ENCODE measurements at regions not wholly inside any gene's neighbourhood (a gene's known extent, or its start where the extent isn't known, plus 50 kb on each side); places are given as distances from the start of the nearest gene placed in this dataset.

GRCh38 chr5:98292496-98292895, 481.0 kb upstream of the RGMB start:
- Histone ChIP-seq H3K4me1 (ENCODE audit: control insufficient read depth, insufficient read depth, low read length) (peaks cover 4% of the 10 kb centered on the region; the same call in 1 of the 2 replicates), H3K27ac (ENCODE audit: insufficient read depth, low read length) (no peak overlapping the region), H3K9ac (ENCODE audit: low read depth, low read length) (no peak overlapping the region), H2AK5ac (ENCODE audit: low read depth, low read length) (no peak overlapping the region), H3K4me3 (ENCODE audit: insufficient read depth, low read depth, low read length) (no peak overlapping the region), H3K4me2 (ENCODE audit: low read depth, low read length) (no peak overlapping the region), H2BK15ac (ENCODE audit: low read depth, low read length) (peak overlapping the region; percentile 34; the same call in 1 of the 3 replicates), H2BK5ac (ENCODE audit: low read depth, low read length, poor library complexity, severe bottlenecking) (no peak overlapping the region), H4K8ac (ENCODE audit: low read depth in 2 of 2, low read length in 2 of 2) (peak overlapping the region in 1 of 2 experiments; percentile 47; a peak in 1 of 4 replicates), H2AK9ac (replicated peaks; ENCODE audit: low read depth, low read length, poor library complexity) (no peak overlapping the region), H3K14ac (replicated peaks; ENCODE audit: low read depth, low read length) (peak overlapping the region; percentile 33; the same call in 1 of the 2 replicates), H4K5ac (ENCODE audit: low read depth, low read length) (no peak overlapping the region; the same call in 1 of the 2 replicates), H3K56ac (ENCODE audit: extremely low read depth, insufficient read depth, low read length) (no peak overlapping the region), H2BK120ac (ENCODE audit: low read depth, low read length) (peak overlapping the region; percentile 44; the same call in 1 of the 2 replicates), H4K91ac (ENCODE audit: insufficient read depth, low read depth, low read length) (no peak overlapping the region), H2BK20ac (ENCODE audit: low read depth, low read length) (peak overlapping the region; percentile 48; the same call in 1 of the 2 replicates), H3K27me3 (ENCODE audit: control insufficient read depth, insufficient read depth, low read length) (no peaks in the 10 kb centered on the region), H3K79me1 (ENCODE audit: low read depth in 1 of 2, low read length in 2 of 2) (no peaks in the 10 kb centered on the region), H3K9me3 (ENCODE audit: control insufficient read depth, insufficient read depth, low read length) (no peaks in the 10 kb centered on the region), H3K18ac (ENCODE audit: low read depth, low read length) (peak overlapping the region; percentile 46; the same call in 1 of the 2 replicates), H4K20me1 (ENCODE audit: insufficient read depth, low read length) (no peaks in the 10 kb centered on the region), H3K9me1 (ENCODE audit: insufficient read depth, low read length) (no peaks in the 10 kb centered on the region), H2AFZ (replicated peaks; ENCODE audit: low read length, poor library complexity) (peak overlapping the region; percentile 73), H3K4ac (ENCODE audit: low read depth, low read length) (0 out of 2 replicates have a peak overlapping the region, but pooled peaks have one; percentile 7), H3K36me3 (ENCODE audit: control insufficient read depth, insufficient read depth, low read length) (no peaks in the 10 kb centered on the region), H3K23ac (ENCODE audit: low read depth, low read length) (no peak overlapping the region)
- in situ Hi-C loops (cut with MboI; ENCODE audit: low sequenced_read_pairs), result no loop called here
- DNase-seq (peak; percentile 62), ATAC-seq (ENCODE audit: low read depth) (0 out of 2 replicates have a peak, but pooled peaks have one; percentile 17)
- ChIA-PET CTCF (no interaction called here), POLR2A (ENCODE audit: unreplicated experiment) (no interaction called here)
- no CpG with 5 or more reads among the region's 3 CpGs for WGBS, 2 experiments (ENCODE audit: extremely low coverage in 2 of 2, insufficient read length in 1 of 2)
- dilution Hi-C loops (cut with HindIII; ENCODE audit: low sequenced_read_pairs, unreplicated experiment), result no loop called here
- BruUV-seq (replicated peaks), result no TSS peak
- intact Hi-C loops (cut with micrococcal nuclease), result no loop called here
- TF ChIP-seq BHLHE40 (IDR thresholded peaks at IDR 0.05; ENCODE audit: low read depth, low read length) (peak; percentile 12; the same call in 1 of the 2 replicates), CEBPB (IDR thresholded peaks at IDR 0.05; ENCODE audit: low read depth, low read length) (no peak)
